HCT116 (cell line): ENCODE measurements at regions not wholly inside any gene's neighbourhood (a gene's known extent, or its start where the extent isn't known, plus 50 kb on each side); places are given as distances from the start of the nearest gene placed in this dataset.

ENCODE experiments used
- ATF3 ChIP-seq: IDR thresholded peaks from 2 replicates; pipeline ENCODE4 v1.6.1; 2012
- CEBPB ChIP-seq: IDR thresholded peaks from 2 replicates; pipeline ENCODE4 v1.6.1; 2012; ENCODE audit warnings: low read depth
- CTCF ChIP-seq, 3 experiments: fragments of 200-600 bp in 1 of 3; sonication (generic) in 1 of 3; IDR thresholded peaks in 2 of 3; conservative IDR thresholded peaks in 1 of 3; 2 replicates each; pipeline ENCODE4 v1.5.1; 2012 to 2017; ENCODE audit warnings: low read depth in 2 of 3, low read length in 2 of 3, antibody characterized with exemption in 1 of 3, borderline replicate concordance in 1 of 3, control low read depth in 1 of 3, mild to moderate bottlenecking in 1 of 3, mixed read lengths in 1 of 3, mixed run types in 1 of 3, moderate library complexity in 1 of 3; ENCODE audit not compliant: insufficient read depth in 1 of 3
- EGR1 ChIP-seq: IDR thresholded peaks from 2 replicates; pipeline ENCODE4 v1.6.1; 2012; ENCODE audit warnings: low read depth
- FOSL1 ChIP-seq: IDR thresholded peaks from 2 replicates; pipeline ENCODE4 v1.6.1; 2012; ENCODE audit warnings: low read depth
- POLR2A ChIP-seq: IDR thresholded peaks from 2 replicates; pipeline ENCODE4 v1.7.0; 2011; ENCODE audit warnings: borderline replicate concordance; ENCODE audit not compliant: insufficient read depth, insufficient read length; ENCODE audit errors: extremely low read depth
- POLR2AphosphoS5 ChIP-seq: IDR thresholded peaks from 2 replicates; pipeline ENCODE4 v1.6.1; 2011; ENCODE audit warnings: mild to moderate bottlenecking, low read depth, low read length, moderate library complexity
- RAD21 ChIP-seq: IDR thresholded peaks from 2 replicates; pipeline ENCODE4 v1.6.1; 2012; ENCODE audit warnings: low read depth, mild to moderate bottlenecking
- REST ChIP-seq: IDR thresholded peaks from 2 replicates; pipeline ENCODE4 v1.6.1; 2012; ENCODE audit warnings: low read depth
- SP1 ChIP-seq: IDR thresholded peaks from 2 replicates; pipeline ENCODE4 v1.6.1; 2012; ENCODE audit warnings: low read depth
- SRF ChIP-seq: IDR thresholded peaks from 2 replicates; pipeline ENCODE4 v1.6.1; 2012; ENCODE audit warnings: low read depth
- TCF7L2 ChIP-seq: IDR thresholded peaks from 2 replicates; pipeline ENCODE4 v1.7.0; 2011; ENCODE audit warnings: borderline replicate concordance, inconsistent platforms; ENCODE audit not compliant: insufficient read depth, insufficient read length; ENCODE audit errors: extremely low read depth
- YY1 ChIP-seq: IDR thresholded peaks from 2 replicates; pipeline ENCODE4 v1.6.1; 2011; ENCODE audit warnings: low read length, low read depth, moderate library complexity, mild to moderate bottlenecking; ENCODE audit not compliant: insufficient replicate concordance; ENCODE audit errors: extremely low read depth
- ZFX ChIP-seq: fragments of 450-650 bp; IDR thresholded peaks from 2 replicates; pipeline ENCODE4 v1.6.1; 2017

- TF ChIP-seq POLR2A (no peak), CTCF (IDR thresholded peaks at IDR 0.05 in 2 of 3, conservative IDR thresholded peaks at IDR 0.05 in 1 of 3; ENCODE audit: borderline replicate concordance in 1 of 3, insufficient read depth in 1 of 3, low read depth in 2 of 3, low read length in 2 of 3) (no peak), RAD21 (no peak), ATF3 (no peak), SP1 (no peak), CEBPB (no peak), FOSL1 (no peak), POLR2AphosphoS5 (no peak), REST (no peak), EGR1 (no peak), ZFX (no peak), SRF (no peak), TCF7L2 (no peak), YY1 (no peak)
Measured at GRCh38 chr13:83498481-83499190, 383.6 kb downstream of the SLITRK1 start.
